Amniotic stem cell (primary cell): ENCODE measurements at regions not wholly inside any gene's neighbourhood (a gene's known extent, or its start where the extent isn't known, plus 50 kb on each side); places are given as distances from the start of the nearest gene placed in this dataset.
A peak's percentile ranks its signal among the peaks of the same experiment; 100 is the strongest.

Experiments
- DNase-seq: peaks from one replicate; lab custom pipeline; 2025; lab: John Stamatoyannopoulos, UW

DNA sequence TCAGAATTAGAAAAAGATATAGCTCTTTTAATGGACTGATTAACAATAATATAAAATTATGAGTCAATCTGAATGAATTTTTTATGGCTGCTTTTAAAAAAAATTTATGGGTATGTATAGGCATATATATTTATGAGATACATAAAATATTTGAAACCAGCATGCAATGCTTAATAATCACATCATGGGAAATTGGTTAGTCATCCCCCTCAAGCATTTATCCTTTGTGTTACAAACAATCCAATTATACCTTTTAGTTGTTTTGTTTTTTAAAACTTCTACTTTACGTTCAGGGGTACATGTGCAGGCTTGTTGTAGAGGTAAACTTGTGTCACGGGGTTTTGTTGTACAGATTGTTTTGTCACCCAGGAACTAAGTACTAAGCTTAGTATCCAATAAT is 63.4 kb upstream of the HMGCLL1 start:
- DNase-seq, result no peak

GRCh38 chr6:55636406-55637102 is 57.6 kb upstream of the HMGCLL1 start:
- DNase-seq, result peak; percentile 49

GRCh38 chr6:55633471-55633870 is 54.5 kb upstream of the HMGCLL1 start:
- DNase-seq, result no peak

- no peak for DNase-seq
These were observed 54.0 kb upstream of the HMGCLL1 start for GRCh38 chr6:55632953-55633352.
